Mesendoderm (in vitro differentiated cells): ENCODE measurements at regions not wholly inside any gene's neighbourhood (a gene's known extent, or its start where the extent isn't known, plus 50 kb on each side); places are given as distances from the start of the nearest gene placed in this dataset.

Experiments used
- DNase-seq: peaks from one replicate; pipeline ENCODE4 v3.0.0; 2013
- H2AK5ac ChIP-seq: 2 replicates; pipeline ENCODE4 v1.6.1; 2013; ENCODE audit warnings: low read length, inconsistent platforms
- H2BK120ac ChIP-seq: 2 replicates; pipeline ENCODE4 v1.6.1; 2013; ENCODE audit warnings: low read depth, mild to moderate bottlenecking, low read length, moderate library complexity, mixed read lengths
- H2BK15ac ChIP-seq: replicated peaks from 2 replicates; pipeline ENCODE4 v1.6.1; 2013; ENCODE audit warnings: low read depth, mild to moderate bottlenecking, moderate library complexity
- H2BK5ac ChIP-seq: 2 replicates; pipeline ENCODE4 v1.6.1; 2013; ENCODE audit warnings: low read length, inconsistent platforms
- H3K18ac ChIP-seq: 2 replicates; pipeline ENCODE4 v1.6.1; 2013; ENCODE audit warnings: mild to moderate bottlenecking, low read length, mixed read lengths
- H3K23ac ChIP-seq: one replicate; pipeline ENCODE4 v1.6.1; 2013; ENCODE audit warnings: low read length
- H3K27ac ChIP-seq: 2 replicates; pipeline ENCODE4 v1.5.1; 2013; ENCODE audit warnings: low read depth, mild to moderate bottlenecking, inconsistent platforms, low read length, moderate library complexity
- H3K27me3 ChIP-seq: 2 replicates; pipeline ENCODE4 v1.6.1; 2013; ENCODE audit warnings: low read length, control low read depth, mild to moderate bottlenecking, inconsistent platforms; ENCODE audit not compliant: insufficient read depth, poor library complexity
- H3K36me3 ChIP-seq: 2 replicates; pipeline ENCODE4 v1.6.1; 2013; ENCODE audit warnings: low read length, inconsistent platforms; ENCODE audit not compliant: control insufficient read depth, insufficient read depth
- H3K4ac ChIP-seq: one replicate; pipeline ENCODE4 v1.6.1; 2013; ENCODE audit warnings: low read depth, mild to moderate bottlenecking, low read length, moderate library complexity
- H3K4me1 ChIP-seq: 2 replicates; pipeline ENCODE4 v1.6.1; 2013; ENCODE audit warnings: low read depth, low read length, inconsistent platforms; ENCODE audit not compliant: control insufficient read depth
- H3K4me2 ChIP-seq: 2 replicates; pipeline ENCODE4 v1.6.1; 2013; ENCODE audit warnings: low read length
- H3K4me3 ChIP-seq: 2 replicates; pipeline ENCODE4 v1.5.1; 2013; ENCODE audit warnings: mild to moderate bottlenecking, low read length
- H3K56ac ChIP-seq: one replicate; pipeline ENCODE4 v1.6.1; 2013; ENCODE audit warnings: low read length
- H3K79me1 ChIP-seq: 2 replicates; pipeline ENCODE4 v1.6.1; 2013; ENCODE audit warnings: low read length, inconsistent platforms
- H3K79me2 ChIP-seq: 2 replicates; pipeline ENCODE4 v1.6.1; 2013; ENCODE audit warnings: mild to moderate bottlenecking, low read length; ENCODE audit not compliant: control insufficient read depth, insufficient read depth
- H3K9ac ChIP-seq: 2 replicates; pipeline ENCODE4 v1.6.1; 2013; ENCODE audit warnings: low read length, inconsistent platforms
- H4K5ac ChIP-seq: one replicate; pipeline ENCODE4 v1.6.1; 2013; ENCODE audit warnings: low read length
- H4K8ac ChIP-seq: one replicate; pipeline ENCODE4 v1.6.1; 2013; ENCODE audit warnings: low read depth, mild to moderate bottlenecking, control low read depth, low read length, moderate library complexity
- WGBS: extraction: QIAGEN DNeasy Blood & Tissue Kit; methylation state at CpG from one replicate; pipeline ENCODE4 v1.1.7; 2013; ENCODE audit warnings: low lambda C conversion rate, missing lambda C conversion rate; ENCODE audit not compliant: insufficient coverage; ENCODE audit errors: extremely low coverage; 5-methylcytosine and 5-hydroxymethylcytosine counted together

- H4K5ac ChIP-seq = no peak overlapping the region
- H3K27ac ChIP-seq = no peak overlapping the region
- no CpG with 5 or more reads among the region's 7 CpGs for WGBS
Measured at GRCh38 chr1:218964471-218965185, 209.1 kb upstream of the LYPLAL1 start.

GRCh38 chr1:218965821-218966220 lies 207.9 kb upstream of the LYPLAL1 start:
- Histone ChIP-seq H3K27me3 (no peaks in the 10 kb centered on the region), H4K8ac (no peak overlapping the region), H3K36me3 (no peaks in the 10 kb centered on the region), H2BK15ac (no peak overlapping the region), H3K18ac (no peak overlapping the region), H3K56ac (no peak overlapping the region), H2BK120ac (no peak overlapping the region), H2BK5ac (no peak overlapping the region), H3K79me2 (no peaks in the 10 kb centered on the region), H3K23ac (no peak overlapping the region), H3K4me1 (no peaks in the 10 kb centered on the region), H3K9ac (no peak overlapping the region), H2AK5ac (no peak overlapping the region), H3K27ac (no peak overlapping the region), H3K4ac (no peak overlapping the region), H3K4me2 (no peak overlapping the region), H3K79me1 (no peaks in the 10 kb centered on the region), H3K4me3 (no peak overlapping the region), H4K5ac (no peak overlapping the region)
- no CpG with 5 or more reads among the region's 1 CpG for WGBS
- no peak for DNase-seq

More at GRCh38 chr1:218964471-218965185, 209.1 kb upstream of the LYPLAL1 start:
- Histone ChIP-seq H3K79me1 (no peaks in the 10 kb centered on the region), H3K9ac (no peak overlapping the region), H2BK120ac (no peak overlapping the region), H3K79me2 (no peaks in the 10 kb centered on the region), H3K4me2 (no peak overlapping the region), H3K23ac (no peak overlapping the region), H3K4ac (no peak overlapping the region), H2BK5ac (no peak overlapping the region), H2AK5ac (no peak overlapping the region), H2BK15ac (no peak overlapping the region), H3K27me3 (no peaks in the 10 kb centered on the region), H3K36me3 (no peaks in the 10 kb centered on the region), H3K56ac (no peak overlapping the region), H4K8ac (no peak overlapping the region), H3K4me1 (no peaks in the 10 kb centered on the region), H3K18ac (no peak overlapping the region), H3K4me3 (no peak overlapping the region)
- no peak for DNase-seq

- H3K4me3 ChIP-seq = no peak overlapping the region
- no peak overlapping the region for H2BK5ac ChIP-seq
- WGBS = no CpG with 5 or more reads among the region's 2 CpGs
- H2BK15ac ChIP-seq = no peak overlapping the region
- H2BK120ac ChIP-seq = no peak overlapping the region
- H3K36me3 ChIP-seq = no peaks in the 10 kb centered on the region
- no peak overlapping the region for H3K4me2 ChIP-seq
- no peak overlapping the region for H2AK5ac ChIP-seq
- H3K27me3 ChIP-seq = no peaks in the 10 kb centered on the region
- no peak overlapping the region for H3K18ac ChIP-seq
- H4K8ac ChIP-seq = no peak overlapping the region
- no peaks in the 10 kb centered on the region for H3K79me2 ChIP-seq
- no peaks in the 10 kb centered on the region for H3K79me1 ChIP-seq
- H3K56ac ChIP-seq = no peak overlapping the region
- no peak overlapping the region for H3K23ac ChIP-seq
- DNase-seq = no peak
- no peak overlapping the region for H4K5ac ChIP-seq
- H3K4me1 ChIP-seq = no peaks in the 10 kb centered on the region
- no peak overlapping the region for H3K9ac ChIP-seq
- no peak overlapping the region for H3K27ac ChIP-seq
- H3K4ac ChIP-seq = no peak overlapping the region
Measured at GRCh38 chr1:218967254-218967653, 206.4 kb upstream of the LYPLAL1 start.

DNA sequence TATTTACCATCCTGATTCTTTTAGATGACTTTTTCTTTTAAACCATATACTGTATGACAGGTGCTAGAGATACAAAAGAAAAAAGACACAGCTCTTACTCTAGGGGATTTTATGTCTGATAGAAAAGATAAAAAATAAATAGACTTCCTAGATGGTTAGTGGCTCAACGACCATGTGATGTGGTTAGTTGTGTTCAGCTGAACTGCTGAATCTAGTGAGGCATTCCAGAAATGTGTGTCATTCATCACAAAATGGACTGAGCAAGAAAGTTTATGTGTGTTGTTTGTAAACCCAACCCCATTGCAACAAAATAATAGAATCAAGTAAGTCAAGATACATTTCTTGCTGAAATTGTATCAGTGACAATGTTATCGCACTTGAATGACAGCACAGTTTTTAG lies 205.8 kb upstream of the LYPLAL1 start:
- H4K5ac ChIP-seq = no peak overlapping the region
- DNase-seq = no peak
- no peaks in the 10 kb centered on the region for H3K79me1 ChIP-seq
- no peak overlapping the region for H2BK5ac ChIP-seq
- no peak overlapping the region for H3K4ac ChIP-seq
- H3K27me3 ChIP-seq = no peaks in the 10 kb centered on the region
- no peak overlapping the region for H3K18ac ChIP-seq
- H3K56ac ChIP-seq = no peak overlapping the region
- H2BK120ac ChIP-seq = no peak overlapping the region
- no peak overlapping the region for H3K23ac ChIP-seq
- no peak overlapping the region for H3K4me3 ChIP-seq
- H3K27ac ChIP-seq = no peak overlapping the region
- no peak overlapping the region for H3K4me2 ChIP-seq
- WGBS = no CpG with 5 or more reads among the region's 2 CpGs
- H2AK5ac ChIP-seq = no peak overlapping the region
- no peaks in the 10 kb centered on the region for H3K36me3 ChIP-seq
- no peak overlapping the region for H3K9ac ChIP-seq
- no peak overlapping the region for H2BK15ac ChIP-seq
- H4K8ac ChIP-seq = no peak overlapping the region
- no peaks in the 10 kb centered on the region for H3K4me1 ChIP-seq
- no peaks in the 10 kb centered on the region for H3K79me2 ChIP-seq

DNA sequence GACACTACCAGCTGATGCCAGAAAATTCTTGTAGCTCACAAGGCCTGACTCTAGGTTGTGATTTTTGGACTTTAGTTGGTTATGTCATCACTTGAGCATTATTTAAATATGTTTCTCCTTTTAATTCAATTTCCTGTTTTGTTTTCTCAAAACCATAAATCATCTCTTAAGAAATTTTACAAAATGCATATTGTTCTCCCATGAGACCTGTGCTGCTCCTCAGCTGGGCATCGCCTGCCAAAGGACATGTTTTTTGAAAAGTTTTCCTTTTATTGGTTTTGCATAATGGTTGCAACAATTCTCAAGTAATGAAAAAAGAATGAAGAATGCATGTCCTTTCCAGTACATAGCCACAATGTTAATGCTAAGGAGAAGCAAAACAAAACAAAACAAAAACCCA lies 204.7 kb upstream of the LYPLAL1 start:
- Histone ChIP-seq H4K5ac (no peak overlapping the region), H3K79me2 (no peaks in the 10 kb centered on the region), H3K9ac (no peak overlapping the region), H3K18ac (no peak overlapping the region), H3K27ac (no peak overlapping the region), H3K4me1 (no peaks in the 10 kb centered on the region), H3K4me2 (no peak overlapping the region), H2BK120ac (no peak overlapping the region), H2AK5ac (no peak overlapping the region), H3K4ac (no peak overlapping the region), H2BK15ac (no peak overlapping the region), H2BK5ac (no peak overlapping the region), H3K23ac (no peak overlapping the region), H3K79me1 (no peaks in the 10 kb centered on the region), H3K27me3 (no peaks in the 10 kb centered on the region), H4K8ac (no peak overlapping the region), H3K36me3 (no peaks in the 10 kb centered on the region), H3K4me3 (no peak overlapping the region), H3K56ac (no peak overlapping the region)
- no CpG with 5 or more reads among the region's 1 CpG for WGBS
- DNase-seq = no peak

DNA sequence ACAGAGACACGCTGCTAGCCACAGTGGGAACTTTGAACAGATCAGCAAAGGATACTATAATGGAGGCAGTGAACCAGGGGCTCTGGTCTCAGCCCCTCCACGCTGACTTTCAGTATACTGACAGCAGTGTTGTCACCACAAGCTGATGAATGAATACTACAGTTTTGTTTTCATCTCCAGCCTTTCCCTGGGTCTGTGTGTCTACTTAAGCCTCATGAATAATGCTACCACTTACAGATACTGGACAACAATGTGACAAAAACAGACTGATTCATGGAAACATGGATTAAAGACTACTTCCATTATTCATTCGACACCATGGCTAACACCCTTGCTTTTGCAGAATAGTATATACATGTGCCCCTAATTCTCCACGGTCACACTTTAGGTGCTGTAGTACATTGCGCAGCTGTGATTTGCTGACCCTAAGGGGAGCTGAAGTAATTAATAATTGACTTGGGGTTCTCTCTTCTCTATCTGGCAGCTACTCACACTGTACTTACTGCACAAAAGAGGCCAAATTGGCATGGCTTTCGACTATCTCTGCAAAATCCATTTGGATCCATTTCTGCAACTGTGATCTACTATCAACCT lies 203.2 kb upstream of the LYPLAL1 start:
- no peak overlapping the region for H3K4me3 ChIP-seq
- H3K4me2 ChIP-seq = no peak overlapping the region
- H2BK120ac ChIP-seq = no peak overlapping the region
- no peak overlapping the region for H3K4ac ChIP-seq
- DNase-seq = no peak
- no peaks in the 10 kb centered on the region for H3K27me3 ChIP-seq
- no peak overlapping the region for H3K9ac ChIP-seq
- H3K56ac ChIP-seq = no peak overlapping the region
- no peak overlapping the region for H4K5ac ChIP-seq
- H4K8ac ChIP-seq = no peak overlapping the region
- H3K36me3 ChIP-seq = no peaks in the 10 kb centered on the region
- no peak overlapping the region for H3K27ac ChIP-seq
- no peak overlapping the region for H2BK5ac ChIP-seq
- H3K79me2 ChIP-seq = no peaks in the 10 kb centered on the region
- WGBS = no CpG with 5 or more reads among the region's 6 CpGs
- no peak overlapping the region for H2AK5ac ChIP-seq
- no peak overlapping the region for H3K23ac ChIP-seq
- H3K79me1 ChIP-seq = no peaks in the 10 kb centered on the region
- H2BK15ac ChIP-seq = no peak overlapping the region
- H3K18ac ChIP-seq = no peak overlapping the region
- no peaks in the 10 kb centered on the region for H3K4me1 ChIP-seq
